ENCODE measurements at regions not wholly inside any gene's neighbourhood (a gene's known extent, or its start where the extent isn't known, plus 50 kb on each side); places are given as distances from the start of the nearest gene placed in this dataset.
A peak's percentile ranks its signal among the peaks of the same experiment; 100 is the strongest.
"Not testable (repeated sequence)": the region's sequence is repeated elsewhere in the genome, so short reads cannot be mapped to it uniquely, and the experiment has no call there.

DNA sequence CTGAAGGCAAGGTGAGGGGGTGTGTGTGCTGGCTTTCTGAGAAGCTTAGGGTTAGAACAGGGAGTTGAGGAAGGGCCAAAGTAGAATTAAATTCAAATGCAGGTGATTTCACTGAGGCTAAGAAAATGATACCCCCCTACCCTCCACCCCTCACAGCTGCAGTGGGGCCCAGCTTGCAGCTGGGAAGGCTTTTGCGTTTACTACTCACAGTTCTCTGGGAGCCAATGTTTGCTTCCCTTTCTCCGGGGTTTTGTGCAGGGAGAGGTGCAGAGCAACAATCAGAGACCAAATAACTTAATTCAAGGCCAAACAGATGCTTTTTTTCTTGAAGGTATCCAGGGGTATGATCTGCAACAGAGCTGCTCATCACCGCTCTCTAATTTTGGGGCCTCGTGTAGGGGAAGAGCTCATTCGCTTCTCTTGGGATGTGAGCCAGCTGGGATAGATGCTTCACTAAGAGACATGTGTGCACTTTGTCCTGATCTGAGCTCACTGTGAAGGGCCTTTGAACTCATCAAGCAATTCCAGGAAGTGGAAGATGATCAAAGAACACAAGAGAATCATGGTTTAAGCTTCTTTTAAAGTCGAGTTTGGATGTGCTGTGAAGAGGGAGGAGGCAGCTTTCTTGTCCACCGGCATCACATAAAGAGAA, 122.7 kb upstream of the C1GALT1C1 start:
- no peak for DNase-seq

DNA sequence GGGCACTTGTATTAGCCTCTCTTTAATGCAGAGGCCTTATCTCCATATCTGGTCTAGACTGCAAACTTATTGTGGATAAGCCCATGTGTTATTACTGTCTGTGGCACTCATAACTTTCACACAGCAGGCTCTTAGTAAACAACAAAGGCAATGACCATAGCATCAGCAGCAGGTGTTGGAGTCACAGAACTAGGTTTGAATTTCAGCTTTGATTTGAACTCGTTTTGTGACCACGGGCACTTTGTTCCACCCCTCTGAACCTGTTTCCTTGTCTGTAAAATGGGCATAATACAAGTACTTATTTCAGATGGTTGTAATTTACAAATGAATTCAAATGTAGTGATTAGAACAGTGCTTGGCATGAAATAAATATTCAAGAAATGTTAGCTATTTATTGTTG, 121.8 kb upstream of the C1GALT1C1 start:
- DNase-seq, result no peak

DNA sequence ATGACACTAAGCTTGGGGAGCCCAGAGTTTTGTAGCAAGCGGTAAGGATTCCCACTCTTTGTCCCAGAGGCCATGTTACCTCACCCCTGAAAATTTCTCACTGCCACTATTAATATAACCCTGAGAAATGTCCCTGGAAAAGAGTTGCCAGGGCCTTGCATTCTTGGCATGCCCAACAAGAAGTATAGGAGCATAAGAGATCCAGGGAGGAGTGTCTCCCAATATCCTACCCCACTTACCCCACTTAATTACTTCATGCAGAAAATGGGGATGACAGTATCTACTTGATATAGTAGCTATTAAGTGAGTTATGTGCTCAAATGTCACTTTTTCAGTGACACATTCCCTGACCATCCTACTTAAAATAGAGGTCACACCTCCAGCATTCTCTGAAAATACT, 120.5 kb upstream of the C1GALT1C1 start:
- DNase-seq, result no peak

DNA sequence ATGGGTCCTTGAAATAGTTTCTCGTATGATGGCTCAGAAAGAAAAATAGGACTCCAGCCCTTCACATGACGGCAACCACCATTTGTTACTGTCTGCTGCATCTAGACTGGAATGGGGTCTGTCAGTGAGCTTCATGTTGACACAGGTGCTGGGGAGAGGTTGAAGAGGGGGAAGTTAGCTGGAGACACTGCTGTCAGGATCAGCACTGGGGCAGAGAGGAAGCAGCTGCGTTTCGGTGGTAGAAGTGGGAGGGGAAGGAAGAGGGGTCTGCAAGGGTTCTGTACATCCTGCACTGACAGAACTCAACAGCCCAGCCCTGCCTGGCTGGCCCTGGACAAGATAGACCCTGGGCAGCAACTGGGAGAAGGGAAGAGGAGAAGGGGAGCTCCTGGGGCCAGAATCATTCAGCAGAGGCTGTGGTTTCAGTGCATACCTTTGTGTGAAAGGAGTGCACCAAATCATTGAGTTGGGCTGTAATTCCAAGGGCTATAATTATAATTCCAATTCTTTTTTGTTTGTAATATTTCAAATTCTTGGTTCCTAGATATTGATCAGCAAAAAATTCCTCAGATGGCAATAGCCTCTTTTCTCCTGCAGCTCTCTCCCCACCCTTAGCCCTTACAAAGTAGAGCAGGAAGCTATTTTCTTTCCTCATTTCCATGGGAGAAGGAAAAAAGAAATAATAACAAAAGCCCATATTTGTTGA, 119.4 kb upstream of the C1GALT1C1 start:
- DNase-seq, result peak; percentile 61

DNA sequence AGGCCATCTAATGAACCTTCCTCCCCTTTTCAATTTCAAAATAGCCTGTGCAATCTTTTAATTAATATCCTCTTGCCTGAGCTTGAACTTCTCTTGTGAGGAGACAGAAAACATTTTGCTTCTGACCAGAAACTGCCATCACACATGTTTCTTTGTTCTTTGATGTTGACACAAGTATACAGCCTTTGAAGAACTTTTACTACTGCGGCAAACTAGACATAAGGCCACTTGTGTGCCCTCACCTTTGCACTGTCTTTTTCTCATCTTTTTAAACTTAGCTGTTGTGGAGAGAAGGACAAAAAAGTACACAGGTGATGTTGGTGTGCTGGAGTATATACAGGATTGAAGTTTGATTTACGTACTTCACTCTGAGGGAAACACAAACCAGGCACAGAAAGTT, 116.3 kb upstream of the C1GALT1C1 start:
- DNase-seq, result no peak

DNA sequence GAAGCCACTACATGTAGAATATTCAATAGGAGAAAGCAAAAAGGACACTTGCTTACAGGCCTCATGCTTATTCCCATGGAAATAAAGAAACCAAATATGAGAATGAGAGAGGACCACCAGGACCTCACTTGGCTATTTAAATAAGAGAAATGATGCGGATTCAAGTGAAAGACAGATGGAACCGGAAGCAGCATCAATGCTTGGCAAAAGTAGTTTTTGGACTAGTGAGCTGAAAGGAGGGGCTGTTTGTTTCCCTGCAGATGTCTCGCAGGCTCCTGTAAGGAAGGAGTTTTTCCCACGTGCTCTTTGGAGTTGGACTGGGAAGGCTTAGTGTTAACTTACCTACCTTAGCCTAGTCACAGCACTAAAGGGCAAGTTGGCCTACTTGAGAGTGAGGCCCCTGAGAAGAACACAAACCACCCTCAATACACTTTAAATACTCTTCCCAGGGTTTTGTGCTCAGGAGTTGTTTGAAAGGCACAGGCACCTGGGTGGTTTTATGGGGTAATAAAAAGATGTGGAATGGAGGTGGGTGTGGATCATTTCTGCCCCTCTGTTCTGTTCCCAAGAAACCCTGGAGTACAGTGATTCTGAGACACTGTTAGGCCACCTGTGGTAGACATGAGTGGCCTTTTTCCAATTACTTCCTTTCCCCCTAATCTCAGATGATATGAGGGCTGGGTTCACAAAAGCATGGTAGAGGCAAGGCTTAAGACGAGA, 113.3 kb upstream of the C1GALT1C1 start:
- no peak for DNase-seq

DNA sequence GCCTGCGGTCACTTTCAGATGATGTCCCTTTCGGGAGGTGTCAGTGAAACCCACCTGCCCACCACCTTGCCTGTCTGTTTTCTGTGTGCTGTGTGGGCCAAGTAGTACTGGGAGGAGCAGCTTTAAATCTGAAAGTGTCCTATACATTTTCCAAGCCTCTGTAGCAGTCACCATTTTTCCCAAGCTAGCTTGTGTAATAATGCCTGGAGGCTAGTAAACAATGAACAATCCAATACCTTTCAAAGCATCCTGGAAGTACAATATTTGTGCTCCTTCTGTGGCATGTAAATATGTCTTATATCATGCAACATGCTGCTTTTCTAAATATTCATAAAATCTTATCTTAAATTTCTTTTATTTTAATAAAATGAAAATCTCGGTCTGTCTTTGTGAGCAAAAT, 111.6 kb upstream of the C1GALT1C1 start:
- DNase-seq, result no peak

DNA sequence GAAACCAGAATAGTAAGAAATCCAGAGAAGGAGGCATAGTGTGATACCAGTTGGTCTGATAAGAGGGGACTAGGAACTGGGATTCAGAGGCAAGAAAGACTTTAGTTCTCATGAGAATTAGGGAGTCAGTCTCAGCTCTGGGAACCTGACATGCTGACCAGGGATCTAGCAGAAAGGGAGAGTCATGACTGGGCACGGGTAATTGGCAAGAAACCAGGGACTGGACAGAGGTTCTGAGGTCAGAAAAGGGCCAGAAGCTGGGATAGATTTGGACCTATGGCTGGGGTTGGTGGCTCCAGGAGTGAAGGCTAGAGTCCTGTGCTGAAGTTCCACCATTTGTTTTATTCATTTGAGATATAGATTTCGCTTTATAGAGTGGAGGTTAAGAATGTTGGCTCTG, 110.2 kb upstream of the C1GALT1C1 start:
- DNase-seq, result no peak

DNA sequence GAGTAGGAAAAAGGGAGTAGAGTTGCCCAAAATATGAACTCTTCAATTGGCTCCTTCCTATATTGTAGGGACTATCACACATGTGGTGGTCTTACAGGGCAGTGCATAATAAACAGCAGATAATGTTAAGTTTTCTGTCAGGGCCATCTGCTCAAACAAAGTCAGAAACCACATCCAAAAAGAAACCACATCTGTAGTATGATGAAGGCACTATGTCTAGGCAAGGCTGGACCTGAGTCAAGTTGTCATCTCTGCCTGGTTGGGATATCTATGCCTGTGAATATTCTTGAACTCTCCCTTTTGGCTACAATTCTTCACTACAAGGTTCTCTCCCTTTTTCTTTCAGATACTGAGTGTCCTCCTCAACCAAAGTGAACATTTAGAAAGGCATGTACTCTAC, 109.4 kb upstream of the C1GALT1C1 start:
- no peak for DNase-seq

DNA sequence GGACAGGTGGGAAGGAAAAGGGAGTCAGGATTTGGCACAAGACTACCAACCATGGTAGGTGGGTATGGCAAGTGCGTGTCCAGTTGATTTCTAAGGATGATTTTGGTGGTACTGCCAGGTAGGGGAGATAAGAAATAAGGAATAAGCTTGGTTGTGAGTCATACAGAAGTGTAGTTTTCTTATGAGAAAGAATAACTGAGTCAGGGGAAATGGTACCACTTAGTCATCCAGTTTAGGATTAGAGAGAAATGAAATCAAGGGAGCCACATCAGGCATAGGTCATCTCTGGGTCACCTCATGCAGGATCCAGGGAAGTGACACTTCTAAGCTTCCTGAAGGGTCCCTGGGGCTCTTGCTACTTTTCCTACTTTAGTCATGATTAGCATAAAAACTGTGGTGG, 107.1 kb upstream of the C1GALT1C1 start:
- DNase-seq, result no peak

DNA sequence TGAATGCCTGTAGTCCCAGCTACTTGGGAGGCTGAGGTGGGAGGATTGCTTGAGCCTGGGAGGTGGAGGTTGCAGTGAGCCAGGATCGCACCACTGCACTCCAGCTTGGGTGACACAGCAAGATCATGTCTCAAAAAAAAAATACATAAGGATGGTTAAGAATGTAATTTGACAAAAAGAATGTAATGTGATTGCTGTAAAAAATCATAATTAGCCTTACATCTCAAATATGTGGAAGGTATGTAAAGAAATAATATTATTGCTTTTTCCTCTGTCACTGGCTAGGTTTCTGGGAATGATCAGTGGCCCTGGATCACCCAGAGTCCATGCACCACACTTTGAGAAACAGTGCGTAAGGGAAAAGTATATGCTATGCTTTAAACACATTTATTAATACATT, 106.1 kb upstream of the C1GALT1C1 start:
- no peak for DNase-seq

DNA sequence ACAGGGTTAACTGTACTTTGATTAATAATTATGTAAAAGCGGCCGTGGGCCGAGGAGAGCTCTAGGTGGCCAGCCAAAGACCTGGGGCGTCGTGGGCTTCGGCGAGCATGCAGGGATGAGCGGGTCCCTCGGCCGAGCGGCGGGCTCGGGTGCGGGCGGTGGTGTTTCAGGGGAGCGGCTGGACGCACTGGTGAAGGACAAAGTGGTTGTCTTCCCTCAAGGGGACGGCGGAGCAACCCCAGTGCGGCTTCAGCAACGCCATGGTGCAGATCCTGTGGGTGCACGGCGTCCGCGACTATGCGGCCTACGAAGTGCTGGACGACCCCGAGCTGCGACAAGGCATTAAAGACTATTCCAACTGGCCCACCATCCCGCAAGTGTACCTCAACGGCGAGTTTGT, 103.0 kb upstream of the C1GALT1C1 start:
- no peak for DNase-seq

DNA sequence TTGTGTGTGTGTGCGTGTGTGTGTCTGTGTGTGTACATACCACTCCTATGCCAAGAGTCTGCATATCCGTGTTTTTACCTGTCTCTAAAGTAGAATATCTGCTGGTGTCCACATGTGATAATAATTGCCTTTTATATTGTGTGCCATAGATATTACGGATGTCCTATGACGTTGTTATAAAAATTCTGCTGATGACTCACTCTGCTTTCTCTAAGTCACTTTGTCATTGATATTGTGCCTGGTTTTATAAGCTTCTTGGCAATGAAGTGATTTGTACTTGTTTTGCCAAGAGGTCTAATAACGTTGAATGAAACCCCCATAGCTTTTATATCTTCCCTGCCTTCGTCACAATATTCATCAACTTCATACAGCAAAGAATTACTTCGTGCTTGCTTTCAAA, 102.6 kb upstream of the C1GALT1C1 start:
- no peak for DNase-seq

DNA sequence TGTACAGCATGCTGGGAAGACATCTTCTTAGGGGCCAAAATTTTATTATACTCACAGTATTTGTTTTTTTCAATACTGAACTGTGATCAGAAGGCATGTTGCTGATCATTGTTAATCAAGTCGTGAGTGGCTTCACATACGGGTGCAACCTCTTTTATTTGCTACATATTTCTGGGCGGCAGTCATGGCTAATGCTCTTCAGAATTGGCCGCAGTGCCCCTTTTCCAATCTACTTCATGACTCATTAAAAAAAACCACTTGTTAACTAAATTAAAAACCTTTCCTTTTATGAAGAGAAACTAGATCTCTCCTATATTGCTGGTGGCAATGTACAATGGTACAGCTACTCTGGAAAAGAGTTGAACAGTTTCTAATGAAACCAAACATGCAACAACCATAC, 101.5 kb upstream of the C1GALT1C1 start:
- DNase-seq, result no peak

DNA sequence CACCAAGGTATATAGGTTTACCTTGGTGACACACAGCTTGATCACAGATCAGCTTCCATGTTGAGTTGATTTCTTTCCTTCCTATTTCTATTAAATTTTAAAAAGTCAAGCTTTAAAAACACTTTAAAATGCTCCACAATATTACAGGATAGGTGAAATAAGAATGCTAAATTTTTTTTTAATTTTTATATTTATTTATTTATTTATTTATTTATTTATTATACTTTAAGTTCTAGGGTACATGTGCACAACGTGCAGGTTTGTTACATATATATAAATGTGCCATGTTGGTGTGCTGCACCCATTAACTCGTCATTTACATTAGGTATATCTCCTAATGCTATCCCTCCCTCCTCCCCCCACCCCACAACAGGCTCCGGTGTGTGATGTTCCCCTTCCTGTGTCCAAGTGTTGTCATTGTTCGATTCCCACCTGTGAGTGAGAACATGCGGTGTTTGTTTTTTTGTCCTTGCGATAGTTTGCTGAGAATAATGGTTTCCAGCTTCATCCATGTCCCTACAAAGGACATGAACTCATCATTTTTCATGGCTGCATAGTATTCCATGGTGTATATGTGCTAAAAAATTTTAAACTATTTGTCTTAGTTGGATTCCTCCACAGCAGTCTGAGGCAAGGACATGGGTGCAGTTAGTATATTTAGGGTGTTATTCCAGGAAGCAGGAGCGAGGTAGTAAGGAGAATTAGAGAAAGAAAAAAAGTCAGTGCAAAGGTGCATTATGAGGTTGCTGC, 99.8 kb upstream of the C1GALT1C1 start:
- not testable (repeated sequence) for DNase-seq

DNA sequence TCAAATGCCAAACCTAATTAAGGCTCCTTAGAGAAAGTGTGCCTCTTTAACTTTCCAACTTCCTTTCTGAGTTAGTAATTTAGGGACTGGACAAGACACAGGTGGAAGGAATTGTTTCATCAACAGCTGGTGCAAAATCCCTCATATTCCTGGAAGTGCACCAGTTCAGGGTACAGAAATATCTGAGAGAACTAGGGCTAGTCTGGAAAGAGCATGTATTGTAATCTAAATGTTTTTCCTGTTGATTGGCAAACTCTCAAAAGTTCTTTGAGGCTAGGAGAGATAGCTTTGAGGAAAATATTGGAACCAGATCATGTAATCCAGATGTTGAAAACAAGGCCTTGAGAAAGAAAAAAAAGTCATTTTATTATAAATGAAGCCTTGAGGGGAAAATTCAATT, 98.1 kb upstream of the C1GALT1C1 start:
- no peak for DNase-seq

DNA sequence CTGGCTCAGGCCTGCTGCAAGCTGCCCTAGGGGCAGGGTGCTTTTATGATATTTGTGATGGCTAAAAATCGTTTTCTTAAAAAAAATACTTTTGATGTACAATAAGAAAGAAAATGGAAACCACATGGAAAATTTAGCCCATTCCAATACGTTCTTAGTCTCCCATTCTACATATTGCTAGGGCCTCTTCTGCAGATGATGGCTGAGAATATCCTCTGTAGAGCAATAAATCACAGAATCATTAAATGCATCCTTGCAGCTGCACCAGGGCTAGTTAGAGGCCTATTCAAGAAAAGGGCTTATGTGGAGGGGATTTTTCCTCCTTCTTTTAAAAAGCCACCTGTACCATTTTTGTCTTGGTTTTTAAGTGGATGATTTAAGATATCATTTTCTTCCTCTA, 97.6 kb upstream of the C1GALT1C1 start:
- no peak for DNase-seq

DNA sequence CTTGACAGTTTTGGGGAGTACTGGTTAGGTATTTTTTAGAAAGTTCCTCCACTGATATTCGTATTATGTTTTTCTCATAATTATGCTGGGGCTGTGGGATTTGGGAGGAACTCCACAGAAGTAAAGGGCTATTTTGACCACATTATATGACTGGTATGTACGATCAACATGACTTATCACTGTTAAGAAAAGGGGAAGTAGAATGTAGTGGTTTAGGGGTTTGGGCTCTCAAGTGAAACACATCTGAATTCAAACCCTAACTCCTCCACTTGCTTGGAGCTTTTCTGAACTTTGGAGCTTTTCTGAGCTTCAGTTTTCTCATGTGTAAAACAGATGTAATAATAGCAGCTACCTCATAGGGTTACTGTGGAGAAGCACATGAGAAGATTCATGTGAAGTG, 96.4 kb upstream of the C1GALT1C1 start:
- peak; percentile 86 for DNase-seq

DNA sequence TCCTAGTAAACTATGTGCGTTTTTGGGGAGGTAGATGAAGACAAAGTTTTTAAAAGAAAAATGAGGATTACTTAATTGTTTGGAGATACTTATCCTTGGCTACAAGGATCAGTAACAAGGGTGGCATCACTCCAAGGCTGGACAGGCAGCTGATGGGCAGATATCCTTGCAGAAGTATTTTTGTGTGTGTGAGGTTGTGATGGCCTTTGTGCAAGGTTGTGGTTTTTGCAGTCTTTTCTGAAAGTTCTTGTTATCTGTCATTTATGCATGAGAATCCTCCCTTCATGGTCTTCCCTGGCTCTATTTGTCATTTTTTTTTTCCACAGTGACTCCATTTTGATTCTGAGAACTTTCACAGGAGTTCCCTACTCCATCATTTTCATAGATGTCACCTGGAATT, 96.0 kb upstream of the C1GALT1C1 start:
- peak; percentile 46 for DNase-seq

DNA sequence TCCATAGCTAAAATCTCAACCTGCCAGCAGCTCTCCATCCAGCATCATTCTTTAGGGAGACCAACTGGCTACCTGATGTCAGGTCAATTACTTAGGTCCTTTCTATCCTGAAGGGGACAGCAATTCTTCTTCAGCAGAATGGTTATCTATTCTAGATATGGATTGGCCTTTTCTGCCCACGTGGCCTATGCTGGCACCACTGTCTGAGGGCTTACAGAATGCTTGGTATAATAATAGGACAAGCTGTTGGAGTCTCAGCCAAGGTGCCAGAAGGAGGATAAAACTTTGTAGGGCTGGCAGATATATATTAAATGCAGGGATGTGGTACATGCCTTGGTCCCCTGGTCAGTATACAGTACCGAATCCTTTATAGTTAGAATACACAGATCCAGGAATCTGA, 89.8 kb upstream of the C1GALT1C1 start:
- no peak for DNase-seq

DNA sequence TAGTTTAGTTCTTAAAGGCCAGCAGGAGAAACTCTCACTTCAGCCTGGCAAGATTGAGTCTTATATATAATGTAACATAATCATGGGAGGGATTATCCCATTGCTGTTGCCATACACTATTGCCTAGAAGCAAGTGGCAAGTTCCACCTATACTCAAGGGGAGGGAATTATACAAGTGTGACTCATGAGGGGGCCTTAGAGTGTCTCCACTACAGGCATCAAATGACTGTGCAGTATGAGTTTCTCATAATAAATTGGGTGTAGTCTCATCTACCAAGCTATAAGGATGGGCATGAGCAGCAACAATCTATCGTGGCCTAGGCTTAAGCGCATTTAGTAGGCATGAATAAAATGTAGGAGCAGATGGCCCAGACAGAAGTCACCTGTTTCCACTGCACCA, 89.1 kb upstream of the C1GALT1C1 start:
- no peak for DNase-seq

DNA sequence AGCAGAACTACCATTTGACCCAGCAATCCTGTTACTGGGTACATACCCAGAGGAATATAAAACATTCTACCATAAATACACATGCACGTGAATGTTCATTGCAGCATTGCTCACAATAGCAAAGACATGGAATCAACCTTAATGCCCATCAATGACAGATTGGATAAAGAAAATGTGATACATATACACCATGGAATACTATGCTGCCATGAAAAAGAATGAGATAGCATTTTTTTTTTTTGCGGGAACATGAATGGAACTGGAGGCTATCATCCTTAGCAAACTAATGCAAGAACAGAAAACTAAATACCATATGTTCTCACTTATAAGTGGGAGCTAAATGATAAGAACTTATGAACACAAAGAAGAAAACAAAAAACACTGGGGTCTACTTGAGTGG, 72.5 kb upstream of the C1GALT1C1 start:
- not testable (repeated sequence) for DNase-seq

DNA sequence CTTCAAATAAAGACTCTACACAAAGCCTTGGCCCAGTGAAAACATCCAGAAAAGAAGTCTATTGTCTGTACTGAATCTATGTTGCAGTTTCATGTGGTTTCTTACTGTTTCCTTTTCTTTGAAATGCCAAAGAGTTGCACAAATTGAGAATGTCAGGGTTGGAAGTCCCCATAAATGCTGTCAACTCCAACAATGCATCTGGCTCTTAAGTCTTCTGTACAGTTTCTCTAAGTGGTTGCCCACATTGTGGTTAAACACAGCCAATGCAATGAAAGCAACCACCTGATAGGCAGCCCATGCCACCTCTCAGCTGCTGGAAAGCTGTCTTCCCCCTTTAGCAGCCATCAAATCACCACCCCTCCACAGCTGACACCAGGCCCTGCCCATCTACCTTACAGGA, 67.2 kb upstream of the C1GALT1C1 start:
- DNase-seq, result peak; percentile 35

DNA sequence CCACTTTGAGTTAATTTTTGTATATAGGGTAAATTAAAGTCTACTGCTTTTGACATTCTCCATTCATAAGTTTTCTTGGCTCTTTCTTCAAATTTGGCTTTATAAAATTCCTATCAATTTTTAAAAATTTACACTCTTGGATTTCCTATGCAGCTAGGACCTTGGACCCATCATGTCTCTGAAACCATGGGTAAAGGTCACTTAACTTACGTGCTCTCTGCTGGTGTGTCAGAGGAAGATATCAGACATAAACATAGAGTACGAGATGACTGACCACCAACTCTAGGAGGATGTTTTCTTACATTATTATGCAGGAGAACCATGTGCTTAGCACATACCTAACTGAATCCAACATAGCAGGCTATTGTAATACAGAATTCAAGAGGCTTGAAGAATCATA, 62.5 kb upstream of the C1GALT1C1 start:
- DNase-seq, result no peak
